Fibroblast of lung (primary cell): ENCODE measurements at regions not wholly inside any gene's neighbourhood (a gene's known extent, or its start where the extent isn't known, plus 50 kb on each side); places are given as distances from the start of the nearest gene placed in this dataset.

Source experiments
- DNase-seq, 2 donors: peaks; one replicate each; pipeline versions ENCODE4 v3.0.0 to v3.0.0-alpha.2; 2010; ENCODE audit warnings: low read depth in 2 of 2
- H2AFZ ChIP-seq: 2 replicates; pipeline ENCODE4 v1.5.1; 2012; ENCODE audit warnings: low read length, control low read depth, inconsistent platforms
- H3K27ac ChIP-seq: 2 replicates; pipeline ENCODE4 v1.5.1; 2011; ENCODE audit warnings: low read length, control low read depth; ENCODE audit not compliant: insufficient read depth
- H3K27me3 ChIP-seq: 2 replicates; pipeline ENCODE4 v1.5.1; 2011; ENCODE audit warnings: mild to moderate bottlenecking, low read length; ENCODE audit not compliant: control insufficient read depth, insufficient read depth
- H3K36me3 ChIP-seq: 2 replicates; pipeline ENCODE4 v1.5.1; 2011; ENCODE audit warnings: low read length; ENCODE audit not compliant: control insufficient read depth, insufficient read depth
- H3K4me1 ChIP-seq: 2 replicates; pipeline ENCODE4 v1.5.1; 2011; ENCODE audit warnings: low read length; ENCODE audit not compliant: control insufficient read depth, insufficient read depth; ENCODE audit errors: extremely low read depth
- H3K4me2 ChIP-seq: 2 replicates; pipeline ENCODE4 v1.5.1; 2011; ENCODE audit warnings: low read length, control low read depth; ENCODE audit not compliant: insufficient read depth; ENCODE audit errors: extremely low read depth
- H3K4me3 ChIP-seq, 4 experiments: fragments of 200-600 bp in 1 of 4; sonication (generic) in 1 of 4; replicated peaks in 1 of 4; 2 replicates each; pipeline ENCODE4 v1.5.1; 2011 to 2016; ENCODE audit warnings: low read length in 4 of 4, low read depth in 3 of 4, mild to moderate bottlenecking in 3 of 4, control low read depth in 2 of 4, inconsistent platforms in 1 of 4, mixed read lengths in 1 of 4; ENCODE audit not compliant: insufficient read depth in 1 of 4; ENCODE audit errors: control extremely low read depth in 1 of 4
- H3K79me2 ChIP-seq: 2 replicates; pipeline ENCODE4 v1.5.1; 2012; ENCODE audit warnings: mild to moderate bottlenecking, low read length, inconsistent platforms; ENCODE audit not compliant: control insufficient read depth, insufficient read depth
- H3K9ac ChIP-seq: 2 replicates; pipeline ENCODE4 v1.5.1; 2011; ENCODE audit warnings: mild to moderate bottlenecking, low read length, control low read depth; ENCODE audit not compliant: insufficient read depth
- H3K9me3 ChIP-seq: 2 replicates; pipeline ENCODE4 v1.5.1; 2012; ENCODE audit warnings: low read depth, low read length; ENCODE audit not compliant: control insufficient read depth, insufficient read depth
- H4K20me1 ChIP-seq: 2 replicates; pipeline ENCODE4 v1.5.1; 2011; ENCODE audit warnings: low read length; ENCODE audit not compliant: control insufficient read depth, insufficient read depth; ENCODE audit errors: extremely low read depth
- EZH2 ChIP-seq: IDR thresholded peaks from 2 replicates; pipeline ENCODE4 v1.5.1; 2012; ENCODE audit warnings: low read length, control low read depth, mild to moderate bottlenecking; ENCODE audit errors: missing control alignments
- TF ChIP-seq, protein P1 (sequence below), 2 donors: IDR thresholded peaks in 1 of 2; conservative IDR thresholded peaks in 1 of 2; 1 replicate in 1 of 2; 2 replicates in 1 of 2; pipeline ENCODE4 v1.5.1; 2011 to 2012; ENCODE audit warnings: low read length in 2 of 2, control low read depth in 1 of 2, inconsistent platforms in 1 of 2, low read depth in 1 of 2, mild to moderate bottlenecking in 1 of 2

DNA sequence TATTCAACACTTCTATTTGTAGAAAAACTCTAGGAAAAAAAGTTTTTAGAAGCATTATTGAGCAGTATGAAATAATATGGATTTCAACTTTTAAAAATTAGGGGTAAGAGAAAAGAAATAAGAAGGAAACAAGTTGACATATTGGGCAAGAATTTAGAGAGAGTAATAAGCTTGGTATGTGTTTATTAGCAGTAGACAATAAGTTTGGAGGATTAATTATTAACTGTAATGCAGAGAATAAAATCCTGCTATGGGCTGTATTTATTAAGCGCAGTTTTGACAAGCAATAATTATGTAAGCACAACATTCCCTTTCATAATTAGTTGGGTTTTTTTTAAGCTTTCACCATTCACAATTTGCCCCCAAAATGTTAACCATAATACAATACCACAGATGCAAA is 162.7 kb upstream of the SLC7A11 start:
- no peak overlapping the region for H3K9ac ChIP-seq
- no peaks in the 10 kb centered on the region for H3K27me3 ChIP-seq
- no peak for DNase-seq
- no peaks in the 10 kb centered on the region for H3K36me3 ChIP-seq
- H2AFZ ChIP-seq, result no peak overlapping the region
- TF ChIP-seq, protein P1, sequence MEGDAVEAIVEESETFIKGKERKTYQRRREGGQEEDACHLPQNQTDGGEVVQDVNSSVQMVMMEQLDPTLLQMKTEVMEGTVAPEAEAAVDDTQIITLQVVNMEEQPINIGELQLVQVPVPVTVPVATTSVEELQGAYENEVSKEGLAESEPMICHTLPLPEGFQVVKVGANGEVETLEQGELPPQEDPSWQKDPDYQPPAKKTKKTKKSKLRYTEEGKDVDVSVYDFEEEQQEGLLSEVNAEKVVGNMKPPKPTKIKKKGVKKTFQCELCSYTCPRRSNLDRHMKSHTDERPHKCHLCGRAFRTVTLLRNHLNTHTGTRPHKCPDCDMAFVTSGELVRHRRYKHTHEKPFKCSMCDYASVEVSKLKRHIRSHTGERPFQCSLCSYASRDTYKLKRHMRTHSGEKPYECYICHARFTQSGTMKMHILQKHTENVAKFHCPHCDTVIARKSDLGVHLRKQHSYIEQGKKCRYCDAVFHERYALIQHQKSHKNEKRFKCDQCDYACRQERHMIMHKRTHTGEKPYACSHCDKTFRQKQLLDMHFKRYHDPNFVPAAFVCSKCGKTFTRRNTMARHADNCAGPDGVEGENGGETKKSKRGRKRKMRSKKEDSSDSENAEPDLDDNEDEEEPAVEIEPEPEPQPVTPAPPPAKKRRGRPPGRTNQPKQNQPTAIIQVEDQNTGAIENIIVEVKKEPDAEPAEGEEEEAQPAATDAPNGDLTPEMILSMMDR (conservative IDR thresholded peaks at IDR 0.05 in 1 of 2, IDR thresholded peaks at IDR 0.05 in 1 of 2; ENCODE audit: low read depth in 1 of 2, low read length in 2 of 2), result no peak
- no peaks in the 10 kb centered on the region for H3K9me3 ChIP-seq
- H3K4me3 ChIP-seq, result no peak overlapping the region
- no peak overlapping the region for H3K4me2 ChIP-seq
- H4K20me1 ChIP-seq, result no peaks in the 10 kb centered on the region
- H3K27ac ChIP-seq, result no peak overlapping the region
- H3K79me2 ChIP-seq, result no peaks in the 10 kb centered on the region
- no peaks in the 10 kb centered on the region for H3K4me1 ChIP-seq

DNA sequence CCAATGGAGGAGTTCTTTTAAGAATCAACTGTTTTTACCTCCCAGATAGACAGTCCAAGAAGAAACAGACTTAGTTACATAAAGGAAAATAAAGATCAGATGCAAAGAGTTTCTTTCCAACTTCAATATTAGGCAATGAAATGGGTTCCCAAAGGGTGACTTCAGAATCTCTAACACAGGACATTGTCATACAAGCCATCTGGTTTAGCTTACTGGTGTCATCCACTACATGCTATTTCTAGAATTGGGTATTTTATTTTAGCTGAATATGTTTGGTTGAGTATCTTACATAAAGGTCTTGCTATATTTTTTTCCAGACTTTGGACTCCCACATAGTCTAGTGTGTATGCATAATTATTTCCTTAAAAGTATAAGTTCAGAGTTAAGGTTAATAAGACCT is 162.1 kb upstream of the SLC7A11 start:
- no peak for DNase-seq
- TF ChIP-seq, protein P1 (conservative IDR thresholded peaks at IDR 0.05 in 1 of 2, IDR thresholded peaks at IDR 0.05 in 1 of 2; ENCODE audit: low read depth in 1 of 2, low read length in 2 of 2), result no peak
- TF ChIP-seq EZH2, result no peak

DNA sequence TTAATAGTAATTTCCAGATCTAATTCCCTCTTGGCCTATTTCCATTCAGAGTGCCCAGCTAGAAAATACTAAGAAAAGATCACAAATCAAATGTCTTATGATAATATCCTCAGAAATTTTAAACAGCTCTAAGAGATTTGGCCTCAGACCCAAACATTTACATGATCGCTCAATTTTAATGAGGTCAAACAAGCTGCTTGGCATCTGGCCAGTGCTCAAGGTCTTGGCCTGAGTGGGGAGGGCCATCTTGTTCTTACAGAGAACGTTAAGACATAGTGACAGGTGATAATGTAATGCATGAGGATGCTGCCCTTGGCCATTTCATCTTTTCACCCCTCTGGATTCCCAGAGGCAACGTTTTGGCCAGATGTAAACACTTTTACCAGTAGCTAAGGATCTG is 159.2 kb upstream of the SLC7A11 start:
- H4K20me1 ChIP-seq, result no peaks in the 10 kb centered on the region
- H3K79me2 ChIP-seq, result no peaks in the 10 kb centered on the region
- DNase-seq, result peak in 1 of 2 donors; percentile 33
- no peak overlapping the region for H3K4me2 ChIP-seq
- H3K36me3 ChIP-seq, result no peaks in the 10 kb centered on the region
- no peaks in the 10 kb centered on the region for H3K9me3 ChIP-seq
- H3K27me3 ChIP-seq, result no peaks in the 10 kb centered on the region
- no peak overlapping the region for H2AFZ ChIP-seq
- TF ChIP-seq EZH2, result no peak
- TF ChIP-seq, protein P1 (conservative IDR thresholded peaks at IDR 0.05 in 1 of 2, IDR thresholded peaks at IDR 0.05 in 1 of 2; ENCODE audit: low read depth in 1 of 2, low read length in 2 of 2), result no peak
- no peak overlapping the region for H3K4me3 ChIP-seq
- no peak overlapping the region for H3K9ac ChIP-seq
- no peaks in the 10 kb centered on the region for H3K4me1 ChIP-seq
- no peak overlapping the region for H3K27ac ChIP-seq

More for the DNA sequence above, 162.1 kb upstream of the SLC7A11 start:
- H3K4me2 ChIP-seq, result no peak overlapping the region
- no peak overlapping the region for H3K27ac ChIP-seq
- no peak overlapping the region for H3K4me3 ChIP-seq
- H3K9me3 ChIP-seq, result no peaks in the 10 kb centered on the region
- no peaks in the 10 kb centered on the region for H4K20me1 ChIP-seq
- H3K36me3 ChIP-seq, result no peaks in the 10 kb centered on the region
- no peak overlapping the region for H2AFZ ChIP-seq
- H3K9ac ChIP-seq, result no peak overlapping the region
- no peaks in the 10 kb centered on the region for H3K27me3 ChIP-seq
- no peaks in the 10 kb centered on the region for H3K79me2 ChIP-seq
- H3K4me1 ChIP-seq, result no peaks in the 10 kb centered on the region
